ENCODE measurements at regions not wholly inside any gene's neighbourhood (a gene's known extent, or its start where the extent isn't known, plus 50 kb on each side); places are given as distances from the start of the nearest gene placed in this dataset.

GRCh38 chr3:15851735-15852134 is 54.0 kb upstream of the ANKRD28 start:
- no peak for DNase-seq (ENCODE audit: low read depth)
- in situ Hi-C loops (cut with HindIII; ENCODE audit: low sequenced_read_pairs), result no loop called here
- TF ChIP-seq, protein P1, sequence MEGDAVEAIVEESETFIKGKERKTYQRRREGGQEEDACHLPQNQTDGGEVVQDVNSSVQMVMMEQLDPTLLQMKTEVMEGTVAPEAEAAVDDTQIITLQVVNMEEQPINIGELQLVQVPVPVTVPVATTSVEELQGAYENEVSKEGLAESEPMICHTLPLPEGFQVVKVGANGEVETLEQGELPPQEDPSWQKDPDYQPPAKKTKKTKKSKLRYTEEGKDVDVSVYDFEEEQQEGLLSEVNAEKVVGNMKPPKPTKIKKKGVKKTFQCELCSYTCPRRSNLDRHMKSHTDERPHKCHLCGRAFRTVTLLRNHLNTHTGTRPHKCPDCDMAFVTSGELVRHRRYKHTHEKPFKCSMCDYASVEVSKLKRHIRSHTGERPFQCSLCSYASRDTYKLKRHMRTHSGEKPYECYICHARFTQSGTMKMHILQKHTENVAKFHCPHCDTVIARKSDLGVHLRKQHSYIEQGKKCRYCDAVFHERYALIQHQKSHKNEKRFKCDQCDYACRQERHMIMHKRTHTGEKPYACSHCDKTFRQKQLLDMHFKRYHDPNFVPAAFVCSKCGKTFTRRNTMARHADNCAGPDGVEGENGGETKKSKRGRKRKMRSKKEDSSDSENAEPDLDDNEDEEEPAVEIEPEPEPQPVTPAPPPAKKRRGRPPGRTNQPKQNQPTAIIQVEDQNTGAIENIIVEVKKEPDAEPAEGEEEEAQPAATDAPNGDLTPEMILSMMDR (IDR thresholded peaks at IDR 0.05; ENCODE audit: low read depth, low read length, missing control alignments), result no peak
- no peak overlapping the region for H3K4me3 ChIP-seq (ENCODE audit: low read depth, low read length)

DNA sequence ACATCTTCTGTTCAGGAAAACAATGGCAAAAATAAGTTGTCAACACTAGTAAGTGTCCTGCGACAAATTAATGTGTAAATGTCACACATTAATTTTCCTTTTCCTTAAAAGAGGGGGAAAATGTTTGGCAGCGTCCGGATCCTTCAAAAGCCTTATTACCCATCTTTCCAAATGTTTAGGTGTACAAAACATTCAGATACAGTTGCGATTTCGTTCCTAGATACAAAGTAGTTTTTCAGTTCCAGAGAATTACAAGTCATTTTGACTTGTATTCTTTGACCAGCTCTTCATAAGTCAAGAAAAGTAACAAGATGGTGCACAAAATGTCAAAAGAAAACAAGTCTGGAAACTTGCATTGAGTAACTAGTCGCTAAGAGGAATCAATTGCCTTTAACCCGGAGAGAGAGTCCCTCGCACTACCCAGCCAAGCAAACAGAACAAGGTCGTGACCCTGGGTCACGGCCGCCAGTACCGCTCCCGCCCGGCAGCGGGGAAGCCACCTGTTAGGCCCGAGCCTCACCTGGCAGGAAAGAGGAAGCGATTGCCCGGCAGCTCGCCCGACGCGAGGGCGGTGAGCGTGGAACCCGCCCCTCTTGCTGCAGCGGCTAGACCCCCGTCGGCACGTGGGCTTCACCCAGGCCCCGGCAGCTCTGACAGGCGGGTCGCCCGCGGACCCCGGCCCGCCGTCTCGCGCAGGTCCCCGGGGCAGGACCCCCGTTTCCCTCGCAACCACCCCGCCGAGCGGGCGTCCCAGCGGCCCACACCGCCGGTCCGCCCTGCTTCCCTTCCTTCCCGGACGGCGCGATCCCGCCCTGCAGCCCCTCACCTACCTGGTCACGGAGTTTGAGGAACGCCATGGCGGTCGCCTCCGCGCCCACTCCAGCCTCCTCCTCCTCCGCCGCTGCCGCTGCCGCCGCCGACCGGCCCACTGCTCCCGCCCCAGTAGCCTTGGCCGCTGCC is 61.0 kb upstream of the ANKRD28 start:
- in situ Hi-C loops (cut with HindIII; ENCODE audit: low sequenced_read_pairs), result no loop called here
- peak overlapping the region; percentile 67 for H3K4me3 ChIP-seq (ENCODE audit: low read depth, low read length)
- TF ChIP-seq, protein P1 (IDR thresholded peaks at IDR 0.05; ENCODE audit: low read depth, low read length, missing control alignments), result no peak
- DNase-seq (ENCODE audit: low read depth), result no peak

GRCh38 chr3:15859507-15860013 is 61.8 kb upstream of the ANKRD28 start:
- TF ChIP-seq, protein P1 (IDR thresholded peaks at IDR 0.05; ENCODE audit: low read depth, low read length, missing control alignments), result no peak
- H3K4me3 ChIP-seq (ENCODE audit: low read depth, low read length), result peak overlapping the region; percentile 67
- peak; percentile 56 for DNase-seq (ENCODE audit: low read depth)
- in situ Hi-C loops (cut with HindIII; ENCODE audit: low sequenced_read_pairs), result no loop called here

- TF ChIP-seq, protein P1 (IDR thresholded peaks at IDR 0.05; ENCODE audit: low read depth, low read length, missing control alignments), result no peak
- DNase-seq (ENCODE audit: low read depth), result peak; percentile 13
- peak overlapping the region; percentile 67 for H3K4me3 ChIP-seq (ENCODE audit: low read depth, low read length)
- in situ Hi-C loops (cut with HindIII; ENCODE audit: low sequenced_read_pairs), result no loop called here
Measured at GRCh38 chr3:15860014-15860934, 62.5 kb upstream of the ANKRD28 start.

GRCh38 chr3:15861163-15861562 is 63.4 kb upstream of the ANKRD28 start:
- no peak overlapping the region for H3K4me3 ChIP-seq (ENCODE audit: low read depth, low read length)
- DNase-seq (ENCODE audit: low read depth), result no peak
- TF ChIP-seq, protein P1 (IDR thresholded peaks at IDR 0.05; ENCODE audit: low read depth, low read length, missing control alignments), result no peak
- in situ Hi-C loops (cut with HindIII; ENCODE audit: low sequenced_read_pairs), result no loop called here

- in situ Hi-C loops (cut with HindIII; ENCODE audit: low sequenced_read_pairs), result no loop called here
- DNase-seq (ENCODE audit: low read depth), result no peak
- TF ChIP-seq, protein P1 (IDR thresholded peaks at IDR 0.05; ENCODE audit: low read depth, low read length, missing control alignments), result no peak
- no peak overlapping the region for H3K4me3 ChIP-seq (ENCODE audit: low read depth, low read length)
Measured at GRCh38 chr3:15872807-15873206, 75.0 kb upstream of the ANKRD28 start.
